DOHH2 (cell line): ENCODE measurements at regions not wholly inside any gene's neighbourhood (a gene's known extent, or its start where the extent isn't known, plus 50 kb on each side); places are given as distances from the start of the nearest gene placed in this dataset.

Experiments used
- H3F3A ChIP-seq: fragments of 200-600 bp; sonication (generic), shearing (Covaris generic); 2 replicates; pipeline ENCODE4 v1.6.0; 2016; ENCODE audit warnings: antibody characterized with exemption, mild to moderate bottlenecking; ENCODE audit not compliant: control insufficient read depth, insufficient read depth
- H3K27ac ChIP-seq: fragments of 200-600 bp; sonication (generic); 2 replicates; pipeline ENCODE4 v1.5.1; 2014; ENCODE audit warnings: low read depth, mild to moderate bottlenecking, low read length, moderate library complexity
- H3K27me3 ChIP-seq: fragments of 200-600 bp; sonication (generic); 2 replicates; pipeline ENCODE4 v1.6.1; 2014; ENCODE audit warnings: mild to moderate bottlenecking, low read length, mixed read lengths; ENCODE audit not compliant: control insufficient read depth
- H3K36me3 ChIP-seq: fragments of 200-600 bp; sonication (generic); 2 replicates; pipeline ENCODE4 v1.6.1; 2014; ENCODE audit warnings: mild to moderate bottlenecking, low read length, moderate library complexity, mixed read lengths; ENCODE audit not compliant: control insufficient read depth
- H3K4me1 ChIP-seq: fragments of 200-600 bp; sonication (generic); 2 replicates; pipeline ENCODE4 v1.6.1; 2014; ENCODE audit warnings: mild to moderate bottlenecking, low read length, mixed read lengths; ENCODE audit not compliant: control insufficient read depth
- H3K4me2 ChIP-seq: fragments of 200-600 bp; sonication (generic); 2 replicates; pipeline ENCODE4 v1.6.0; 2014; ENCODE audit warnings: mild to moderate bottlenecking, low read length, moderate library complexity
- H3K4me3 ChIP-seq: fragments of 200-600 bp; sonication (generic); 2 replicates; pipeline ENCODE4 v1.5.1; 2014; ENCODE audit warnings: mild to moderate bottlenecking, low read length, mixed read lengths
- H3K79me2 ChIP-seq: fragments of 200-600 bp; sonication (generic); 2 replicates; pipeline ENCODE4 v1.6.1; 2014; ENCODE audit warnings: mild to moderate bottlenecking, low read length, mixed read lengths; ENCODE audit not compliant: control insufficient read depth
- H3K9me2 ChIP-seq: fragments of 200-600 bp; sonication (generic); replicated peaks from 2 replicates; pipeline ENCODE4 v1.6.1; 2014; ENCODE audit warnings: mild to moderate bottlenecking, low read length, mixed read lengths; ENCODE audit not compliant: control insufficient read depth
- H3K9me3 ChIP-seq: fragments of 200-600 bp; sonication (generic); 2 replicates; pipeline ENCODE4 v1.6.1; 2014; ENCODE audit warnings: antibody characterized with exemption, low read length, mixed read lengths; ENCODE audit not compliant: control insufficient read depth, insufficient read depth
- H4K20me1 ChIP-seq: fragments of 200-600 bp; sonication (generic); 2 replicates; pipeline ENCODE4 v1.6.0; 2014; ENCODE audit warnings: low read depth, mild to moderate bottlenecking, antibody characterized with exemption, low read length, moderate library complexity; ENCODE audit not compliant: control insufficient read depth, insufficient read depth
- CTCF ChIP-seq: fragments of 200-600 bp; sonication (generic); IDR thresholded peaks from one replicate; pipeline ENCODE4 v1.5.1; 2014; ENCODE audit warnings: antibody characterized with exemption, mild to moderate bottlenecking, low read depth, low read length; ENCODE audit not compliant: poor library complexity, severe bottlenecking
- EZH2phosphoT487 ChIP-seq: fragments of 200-600 bp; sonication (generic); IDR thresholded peaks from 2 replicates; pipeline ENCODE4 v1.6.1; 2017; ENCODE audit warnings: borderline replicate concordance, mild to moderate bottlenecking, antibody characterized with exemption, low read length, moderate library complexity, mixed read lengths

- Histone ChIP-seq H3K4me3 (no peak overlapping the region), H3K36me3 (no peaks in the 10 kb centered on the region), H4K20me1 (no peaks in the 10 kb centered on the region), H3K9me3 (no peaks in the 10 kb centered on the region), H3F3A (no peaks in the 10 kb centered on the region), H3K4me2 (no peak overlapping the region), H3K9me2 (no peaks in the 10 kb centered on the region), H3K27me3 (no peaks in the 10 kb centered on the region), H3K27ac (no peak overlapping the region), H3K79me2 (no peaks in the 10 kb centered on the region), H3K4me1 (no peaks in the 10 kb centered on the region)
- TF ChIP-seq CTCF (no peak), EZH2phosphoT487 (no peak)
Measured at GRCh38 chr10:61066661-61067344, 122.8 kb upstream of the RHOBTB1 start.

GRCh38 chr10:61065051-61065450 is 121.1 kb upstream of the RHOBTB1 start:
- no peaks in the 10 kb centered on the region for H3F3A ChIP-seq
- no peaks in the 10 kb centered on the region for H3K27me3 ChIP-seq
- no peaks in the 10 kb centered on the region for H3K9me3 ChIP-seq
- no peaks in the 10 kb centered on the region for H3K36me3 ChIP-seq
- H3K27ac ChIP-seq = no peak overlapping the region
- H3K79me2 ChIP-seq = no peaks in the 10 kb centered on the region
- H3K4me3 ChIP-seq = no peak overlapping the region
- TF ChIP-seq CTCF = no peak
- no peaks in the 10 kb centered on the region for H4K20me1 ChIP-seq
- H3K4me2 ChIP-seq = no peak overlapping the region
- no peaks in the 10 kb centered on the region for H3K4me1 ChIP-seq
- H3K9me2 ChIP-seq = no peaks in the 10 kb centered on the region

GRCh38 chr10:61064356-61064755 is 120.4 kb upstream of the RHOBTB1 start:
- no peak overlapping the region for H3K4me3 ChIP-seq
- H3K27ac ChIP-seq = no peak overlapping the region
- no peaks in the 10 kb centered on the region for H3F3A ChIP-seq
- H3K27me3 ChIP-seq = no peaks in the 10 kb centered on the region
- H3K4me1 ChIP-seq = no peaks in the 10 kb centered on the region
- no peaks in the 10 kb centered on the region for H3K36me3 ChIP-seq
- H3K9me2 ChIP-seq = no peaks in the 10 kb centered on the region
- H3K9me3 ChIP-seq = no peaks in the 10 kb centered on the region
- H3K79me2 ChIP-seq = no peaks in the 10 kb centered on the region
- no peaks in the 10 kb centered on the region for H4K20me1 ChIP-seq
- TF ChIP-seq EZH2phosphoT487 (no peak), CTCF (no peak)
- H3K4me2 ChIP-seq = no peak overlapping the region

- no peak overlapping the region for H3K27ac ChIP-seq
- H3F3A ChIP-seq = no peaks in the 10 kb centered on the region
- no peak overlapping the region for H3K4me2 ChIP-seq
- no peaks in the 10 kb centered on the region for H3K9me3 ChIP-seq
- H4K20me1 ChIP-seq = no peaks in the 10 kb centered on the region
- no peaks in the 10 kb centered on the region for H3K9me2 ChIP-seq
- no peak for TF ChIP-seq CTCF
- no peak for TF ChIP-seq EZH2phosphoT487
- H3K4me1 ChIP-seq = no peaks in the 10 kb centered on the region
- no peaks in the 10 kb centered on the region for H3K27me3 ChIP-seq
- no peaks in the 10 kb centered on the region for H3K36me3 ChIP-seq
- H3K4me3 ChIP-seq = no peak overlapping the region
- no peaks in the 10 kb centered on the region for H3K79me2 ChIP-seq
Measured at GRCh38 chr10:61063901-61064300, 119.9 kb upstream of the RHOBTB1 start.
